Gastrocnemius medialis (tissue), 4 donors: ENCODE measurements at regions not wholly inside any gene's neighbourhood (a gene's known extent, or its start where the extent isn't known, plus 50 kb on each side); places are given as distances from the start of the nearest gene placed in this dataset.

Experiments used
- ATAC-seq, 2 donors: fragments of 150-250 bp; one replicate each; pipeline ENCODE4 v1.9.1; 2016
- DNase-seq, 2 donors: peaks; one replicate each; pipeline ENCODE4 v3.0.0-alpha.2; 2019
- H3K27ac ChIP-seq, 4 donors: fragments of 200-600 bp; sonication (generic); 1 replicate in 1 of 4; 2 replicates in 3 of 4; pipeline ENCODE4 v1.5.1; 2016 to 2018; ENCODE audit warnings: mild to moderate bottlenecking in 2 of 4, moderate library complexity in 1 of 4
- H3K27me3 ChIP-seq, 3 donors: fragments of 200-600 bp; sonication (generic) in 2 of 3; 1 replicate in 1 of 3; 2 replicates in 2 of 3; pipeline versions ENCODE4 v1.5.1 to v1.6.0; 2016 to 2019; ENCODE audit warnings: mild to moderate bottlenecking in 1 of 3, moderate library complexity in 1 of 3
- H3K36me3 ChIP-seq, 2 donors: fragments of 200-600 bp; sonication (generic) in 1 of 2; one replicate each; pipeline ENCODE4 v1.5.1; 2017 to 2018
- H3K4me1 ChIP-seq, 2 donors: fragments of 200-600 bp; sonication (generic) in 1 of 2; one replicate each; pipeline ENCODE4 v1.5.1; 2016 to 2017; ENCODE audit warnings: mild to moderate bottlenecking in 2 of 2
- H3K4me3 ChIP-seq, 4 donors: fragments of 200-600 bp; sonication (generic) in 3 of 4; 1 replicate in 1 of 4; 2 replicates in 3 of 4; pipeline ENCODE4 v1.5.1; 2016 to 2019; ENCODE audit warnings: mild to moderate bottlenecking in 2 of 4
- H3K9me3 ChIP-seq, 3 donors: fragments of 200-600 bp; sonication (generic) in 2 of 3; 1 replicate in 1 of 3; 2 replicates in 2 of 3; pipeline ENCODE4 v1.5.1; 2016 to 2019
- CTCF ChIP-seq, 5 experiments: fragments of 450-650 bp in 3 of 5; fragments of 200-600 bp in 2 of 5; sonication (generic) in 2 of 5; IDR thresholded peaks in 4 of 5; conservative IDR thresholded peaks in 1 of 5; 1 replicate in 4 of 5; 2 replicates in 1 of 5; pipeline ENCODE4 v1.5.1; 2016 to 2019; ENCODE audit warnings: antibody characterized with exemption in 5 of 5, mild to moderate bottlenecking in 3 of 5, moderate library complexity in 3 of 5
- POLR2A ChIP-seq, 2 donors: fragments of 450-650 bp; IDR thresholded peaks; one replicate each; pipeline ENCODE4 v1.6.1; 2017; ENCODE audit warnings: antibody characterized with exemption in 2 of 2, mild to moderate bottlenecking in 2 of 2, moderate library complexity in 2 of 2
- in situ Hi-C, 4 donors: fragments of 200-750 bp; cut with MboI; loops; one replicate each; pipeline versions ENCODE4 v1.15.0 to v1.8.0; 2017; ENCODE audit warnings: low sequenced_read_pairs in 4 of 4
- intact Hi-C: fragments of 100-400 bp; cut with DNase I; formaldehyde crosslinking; loops from one replicate; pipeline ENCODE4 v1.15.1; 2023; ENCODE audit warnings: low total_unique reads

GRCh38 chr4:3346146-3346545 is 53.3 kb downstream of the RGS12 start:
- Histone ChIP-seq H3K36me3 (no peaks in the 10 kb centered on the region), H3K9me3 (no peaks in the 10 kb centered on the region), H3K27me3 (no peaks in the 10 kb centered on the region), H3K27ac (no peak overlapping the region), H3K4me1 (peaks cover 0 to 8% of the 10 kb centered on the region in 2 donors), H3K4me3 (no peak overlapping the region)
- intact Hi-C loops (loop anchor here (1.0 to 10.0 kb wide), 3 partner anchors 97 to 241 kb away; no protein-coding TSS in a partner anchor), in situ Hi-C loops (loop anchor here in 2 of 4 donors (10.0 kb wide), 2 partner anchors 89 to 109 kb away; no protein-coding TSS in a partner anchor)
- peak in 1 of 2 donors; percentile 46 for DNase-seq
- TF ChIP-seq POLR2A (IDR thresholded peaks at IDR 0.05) (no peak), CTCF (IDR thresholded peaks at IDR 0.05 in 4 of 5, conservative IDR thresholded peaks at IDR 0.05 in 1 of 5) (peak; percentile 84 to 94 (median 89))
- peak; percentile 98 to 99 for ATAC-seq

- H3K36me3 ChIP-seq = no peaks in the 10 kb centered on the region
- H3K9me3 ChIP-seq = no peaks in the 10 kb centered on the region
- H3K4me1 ChIP-seq = peaks cover 0 to 8% of the 10 kb centered on the region in 2 donors
- H3K27me3 ChIP-seq = no peaks in the 10 kb centered on the region
- no peak overlapping the region for H3K27ac ChIP-seq
- in situ Hi-C loops = loop anchor here in 2 of 4 donors (10.0 kb wide), 2 partner anchors 87 to 107 kb away; no protein-coding TSS in a partner anchor
- H3K4me3 ChIP-seq = no peak overlapping the region
- intact Hi-C loops = loop anchor here (10.0 kb wide), 1 partner anchor 243 kb away; no protein-coding TSS in a partner anchor
- DNase-seq (no peak), ATAC-seq (no peak)
- TF ChIP-seq POLR2A (IDR thresholded peaks at IDR 0.05) = no peak
- TF ChIP-seq CTCF (IDR thresholded peaks at IDR 0.05 in 4 of 5, conservative IDR thresholded peaks at IDR 0.05 in 1 of 5) = no peak
Observed at GRCh38 chr4:3347871-3348270, 55.0 kb downstream of the RGS12 start.

- in situ Hi-C loops = loop anchor here in 2 of 4 donors (10.0 kb wide), 2 partner anchors 86 to 106 kb away; no protein-coding TSS in a partner anchor
Observed at GRCh38 chr4:3348621-3349020, 55.8 kb downstream of the RGS12 start.

GRCh38 chr4:3349116-3349515 is 56.3 kb downstream of the RGS12 start:
- Histone ChIP-seq H3K9me3 (no peaks in the 10 kb centered on the region), H3K4me3 (no peak overlapping the region), H3K27me3 (no peaks in the 10 kb centered on the region), H3K36me3 (no peaks in the 10 kb centered on the region), H3K4me1 (peaks cover 0 to 8% of the 10 kb centered on the region in 2 donors), H3K27ac (no peak overlapping the region)
- TF ChIP-seq POLR2A (IDR thresholded peaks at IDR 0.05) = no peak
- TF ChIP-seq CTCF (IDR thresholded peaks at IDR 0.05 in 4 of 5, conservative IDR thresholded peaks at IDR 0.05 in 1 of 5) = no peak
- ATAC-seq = no peak
- intact Hi-C loops (loop anchor here (10.0 kb wide), 1 partner anchor 244 kb away; no protein-coding TSS in a partner anchor), in situ Hi-C loops (loop anchor here in 2 of 4 donors (10.0 kb wide), 2 partner anchors 86 to 106 kb away; no protein-coding TSS in a partner anchor)
- no peak for DNase-seq

More at GRCh38 chr4:3348621-3349020, 55.8 kb downstream of the RGS12 start:
- peaks cover 0 to 8% of the 10 kb centered on the region in 2 donors for H3K4me1 ChIP-seq
- DNase-seq = no peak
- intact Hi-C loops = loop anchor here (10.0 kb wide), 1 partner anchor 244 kb away; no protein-coding TSS in a partner anchor
- no peak overlapping the region for H3K4me3 ChIP-seq
- ATAC-seq = no peak
- no peak overlapping the region for H3K27ac ChIP-seq
- TF ChIP-seq CTCF (IDR thresholded peaks at IDR 0.05 in 4 of 5, conservative IDR thresholded peaks at IDR 0.05 in 1 of 5) (no peak), POLR2A (IDR thresholded peaks at IDR 0.05) (no peak)
- H3K27me3 ChIP-seq = no peaks in the 10 kb centered on the region
- no peaks in the 10 kb centered on the region for H3K9me3 ChIP-seq
- H3K36me3 ChIP-seq = no peaks in the 10 kb centered on the region
